ENCODE measurements at regions not wholly inside any gene's neighbourhood (a gene's known extent, or its start where the extent isn't known, plus 50 kb on each side); places are given as distances from the start of the nearest gene placed in this dataset.

DNA sequence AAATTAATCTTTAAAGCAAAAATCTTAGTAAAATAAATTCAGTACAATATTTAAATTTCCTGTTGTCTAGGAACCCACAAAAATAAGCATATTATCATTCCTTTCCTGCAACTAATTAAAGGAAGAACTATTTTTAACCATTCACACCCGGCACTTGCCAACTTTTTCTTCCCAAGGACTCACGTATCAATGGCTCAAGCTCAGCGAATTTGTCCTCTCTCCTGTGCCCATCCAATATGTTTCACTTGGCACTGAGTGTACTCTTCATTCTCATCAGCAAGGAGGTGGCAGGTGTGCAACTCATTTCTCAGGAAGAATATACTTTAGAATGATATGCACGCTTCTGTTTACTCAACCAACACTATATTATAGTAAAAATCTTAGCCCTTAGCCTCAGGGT lies 419.4 kb downstream of the C6orf118 start:
- TF ChIP-seq ARNT (IDR thresholded peaks at IDR 0.05) (no peak), TARDBP (IDR thresholded peaks at IDR 0.05) (no peak)

All from HEK293T (cell line).